ENCODE measurements at regions not wholly inside any gene's neighbourhood (a gene's known extent, or its start where the extent isn't known, plus 50 kb on each side); places are given as distances from the start of the nearest gene placed in this dataset.

GRCh38 chr1:4057603-4058002 lies 157.5 kb upstream of the C1orf174 start:
- Histone ChIP-seq H3K9me3 (no peaks in the 10 kb centered on the region), H3K4me1 (no peaks in the 10 kb centered on the region), H3K27ac (no peak overlapping the region), H3K36me3 (no peaks in the 10 kb centered on the region), H3K27me3 (no peaks in the 10 kb centered on the region), H3K4me3 (replicated peaks in 1 of 3) (no peak overlapping the region)
- DNase-seq = no peak
- TF ChIP-seq POLR2A (IDR thresholded peaks at IDR 0.05) (no peak), CTCF (IDR thresholded peaks at IDR 0.05) (no peak)
- 79 to 80% methylated on average over 10 to 11 of the region's 11 CpGs for WGBS, 2 donors
- intact Hi-C loops (cut with DNase I) = no loop called here

- no peak for TF ChIP-seq CTCF (IDR thresholded peaks at IDR 0.05)
- TF ChIP-seq POLR2A (IDR thresholded peaks at IDR 0.05) = no peak
- H3K36me3 ChIP-seq = no peaks in the 10 kb centered on the region
- H3K4me3 ChIP-seq (replicated peaks in 1 of 3) = no peak overlapping the region
- H3K9me3 ChIP-seq = no peaks in the 10 kb centered on the region
- DNase-seq = no peak
- 84 to 87% methylated on average over 8 to 12 of the region's 14 CpGs for WGBS, 2 donors
- H3K4me1 ChIP-seq = no peaks in the 10 kb centered on the region
- H3K27me3 ChIP-seq = no peaks in the 10 kb centered on the region
- H3K27ac ChIP-seq = no peak overlapping the region
- intact Hi-C loops (cut with DNase I) = no loop called here
These were observed 158.1 kb upstream of the C1orf174 start for GRCh38 chr1:4058122-4058521.

GRCh38 chr1:4058706-4059105 lies 158.6 kb upstream of the C1orf174 start:
- no peak for TF ChIP-seq POLR2A (IDR thresholded peaks at IDR 0.05)
- TF ChIP-seq CTCF (IDR thresholded peaks at IDR 0.05) = no peak
- Histone ChIP-seq H3K9me3 (no peaks in the 10 kb centered on the region), H3K27me3 (no peaks in the 10 kb centered on the region), H3K27ac (no peak overlapping the region), H3K4me1 (no peaks in the 10 kb centered on the region), H3K4me3 (replicated peaks in 1 of 3) (no peak overlapping the region), H3K36me3 (no peaks in the 10 kb centered on the region)
- intact Hi-C loops (cut with DNase I) = no loop called here
- 89 to 91% methylated on average over 8 of the region's 8 CpGs for WGBS, 2 donors
- DNase-seq = no peak

GRCh38 chr1:4059270-4059669 lies 159.2 kb upstream of the C1orf174 start:
- Histone ChIP-seq H3K4me1 (no peaks in the 10 kb centered on the region), H3K9me3 (no peaks in the 10 kb centered on the region), H3K4me3 (replicated peaks in 1 of 3) (no peak overlapping the region), H3K27ac (no peak overlapping the region), H3K27me3 (no peaks in the 10 kb centered on the region), H3K36me3 (no peaks in the 10 kb centered on the region)
- intact Hi-C loops (cut with DNase I) = no loop called here
- TF ChIP-seq CTCF (IDR thresholded peaks at IDR 0.05) = no peak
- TF ChIP-seq POLR2A (IDR thresholded peaks at IDR 0.05) = no peak
- 79 to 80% methylated on average over 12 to 15 of the region's 16 CpGs for WGBS, 2 donors
- DNase-seq = no peak

GRCh38 chr1:4060850-4061249 lies 160.8 kb upstream of the C1orf174 start:
- WGBS, 2 donors = 72 to 76% methylated on average over 9 to 12 of the region's 12 CpGs
- TF ChIP-seq CTCF (IDR thresholded peaks at IDR 0.05) (no peak), POLR2A (IDR thresholded peaks at IDR 0.05) (no peak)
- H3K4me1 ChIP-seq = no peaks in the 10 kb centered on the region
- no peak overlapping the region for H3K4me3 ChIP-seq (replicated peaks in 1 of 3)
- no peaks in the 10 kb centered on the region for H3K36me3 ChIP-seq
- DNase-seq = no peak
- H3K27ac ChIP-seq = no peak overlapping the region
- intact Hi-C loops (cut with DNase I) = no loop called here
- no peaks in the 10 kb centered on the region for H3K27me3 ChIP-seq
- H3K9me3 ChIP-seq = no peaks in the 10 kb centered on the region

Data from thyroid gland (tissue), 4 donors.